Mesendoderm (in vitro differentiated cells): ENCODE measurements at regions not wholly inside any gene's neighbourhood (a gene's known extent, or its start where the extent isn't known, plus 50 kb on each side); places are given as distances from the start of the nearest gene placed in this dataset.

Experiments
- DNase-seq: peaks from one replicate; pipeline ENCODE4 v3.0.0; 2013
- H2AK5ac ChIP-seq: 2 replicates; pipeline ENCODE4 v1.6.1; 2013; ENCODE audit warnings: low read length, inconsistent platforms
- H2BK120ac ChIP-seq: 2 replicates; pipeline ENCODE4 v1.6.1; 2013; ENCODE audit warnings: low read depth, mild to moderate bottlenecking, low read length, moderate library complexity, mixed read lengths
- H2BK15ac ChIP-seq: replicated peaks from 2 replicates; pipeline ENCODE4 v1.6.1; 2013; ENCODE audit warnings: low read depth, mild to moderate bottlenecking, moderate library complexity
- H2BK5ac ChIP-seq: 2 replicates; pipeline ENCODE4 v1.6.1; 2013; ENCODE audit warnings: low read length, inconsistent platforms
- H3K18ac ChIP-seq: 2 replicates; pipeline ENCODE4 v1.6.1; 2013; ENCODE audit warnings: mild to moderate bottlenecking, low read length, mixed read lengths
- H3K23ac ChIP-seq: one replicate; pipeline ENCODE4 v1.6.1; 2013; ENCODE audit warnings: low read length
- H3K27ac ChIP-seq: 2 replicates; pipeline ENCODE4 v1.5.1; 2013; ENCODE audit warnings: low read depth, mild to moderate bottlenecking, inconsistent platforms, low read length, moderate library complexity
- H3K27me3 ChIP-seq: 2 replicates; pipeline ENCODE4 v1.6.1; 2013; ENCODE audit warnings: low read length, control low read depth, mild to moderate bottlenecking, inconsistent platforms; ENCODE audit not compliant: insufficient read depth, poor library complexity
- H3K36me3 ChIP-seq: 2 replicates; pipeline ENCODE4 v1.6.1; 2013; ENCODE audit warnings: low read length, inconsistent platforms; ENCODE audit not compliant: control insufficient read depth, insufficient read depth
- H3K4ac ChIP-seq: one replicate; pipeline ENCODE4 v1.6.1; 2013; ENCODE audit warnings: low read depth, mild to moderate bottlenecking, low read length, moderate library complexity
- H3K4me1 ChIP-seq: 2 replicates; pipeline ENCODE4 v1.6.1; 2013; ENCODE audit warnings: low read depth, low read length, inconsistent platforms; ENCODE audit not compliant: control insufficient read depth
- H3K4me2 ChIP-seq: 2 replicates; pipeline ENCODE4 v1.6.1; 2013; ENCODE audit warnings: low read length
- H3K4me3 ChIP-seq: 2 replicates; pipeline ENCODE4 v1.5.1; 2013; ENCODE audit warnings: mild to moderate bottlenecking, low read length
- H3K56ac ChIP-seq: one replicate; pipeline ENCODE4 v1.6.1; 2013; ENCODE audit warnings: low read length
- H3K79me1 ChIP-seq: 2 replicates; pipeline ENCODE4 v1.6.1; 2013; ENCODE audit warnings: low read length, inconsistent platforms
- H3K79me2 ChIP-seq: 2 replicates; pipeline ENCODE4 v1.6.1; 2013; ENCODE audit warnings: mild to moderate bottlenecking, low read length; ENCODE audit not compliant: control insufficient read depth, insufficient read depth
- H3K9ac ChIP-seq: 2 replicates; pipeline ENCODE4 v1.6.1; 2013; ENCODE audit warnings: low read length, inconsistent platforms
- H4K5ac ChIP-seq: one replicate; pipeline ENCODE4 v1.6.1; 2013; ENCODE audit warnings: low read length
- H4K8ac ChIP-seq: one replicate; pipeline ENCODE4 v1.6.1; 2013; ENCODE audit warnings: low read depth, mild to moderate bottlenecking, control low read depth, low read length, moderate library complexity
- WGBS: extraction: QIAGEN DNeasy Blood & Tissue Kit; methylation state at CpG from one replicate; pipeline ENCODE4 v1.1.7; 2013; ENCODE audit warnings: low lambda C conversion rate, missing lambda C conversion rate; ENCODE audit not compliant: insufficient coverage; ENCODE audit errors: extremely low coverage; 5-methylcytosine and 5-hydroxymethylcytosine counted together

DNA sequence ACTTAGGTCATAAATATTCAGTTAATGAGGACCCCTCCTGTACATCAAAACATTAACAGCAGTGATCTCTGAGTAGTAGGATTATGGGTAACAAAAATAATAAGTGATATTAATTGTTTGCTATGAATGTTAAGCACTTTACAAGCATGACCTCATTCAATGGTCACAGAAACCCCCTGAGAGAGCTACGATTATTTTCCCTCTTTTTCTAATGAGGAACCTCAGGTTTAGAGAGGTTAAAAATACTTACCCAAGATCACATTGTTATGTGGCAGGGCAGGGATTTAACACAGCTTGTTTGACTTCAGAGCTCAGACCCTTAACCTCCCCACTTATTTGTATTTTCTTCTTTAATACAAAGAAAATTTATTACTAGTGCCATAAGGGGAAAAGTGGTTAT, 228.2 kb downstream of the TBL1XR1 start:
- no peak overlapping the region for H3K27ac ChIP-seq
- H3K79me2 ChIP-seq, result no peaks in the 10 kb centered on the region
- H3K23ac ChIP-seq, result no peak overlapping the region
- no peaks in the 10 kb centered on the region for H3K79me1 ChIP-seq
- DNase-seq, result no peak
- no peaks in the 10 kb centered on the region for H3K27me3 ChIP-seq
- no peak overlapping the region for H3K4ac ChIP-seq
- WGBS, result no CpG with 5 or more reads among the region's 1 CpG
- H2AK5ac ChIP-seq, result no peak overlapping the region
- no peaks in the 10 kb centered on the region for H3K36me3 ChIP-seq
- H4K8ac ChIP-seq, result no peak overlapping the region
- H2BK15ac ChIP-seq, result no peak overlapping the region
- H3K4me2 ChIP-seq, result no peak overlapping the region
- no peak overlapping the region for H3K18ac ChIP-seq
- no peak overlapping the region for H2BK120ac ChIP-seq
- no peak overlapping the region for H4K5ac ChIP-seq
- H3K4me1 ChIP-seq, result peaks cover 4% of the 10 kb centered on the region
- no peak overlapping the region for H3K4me3 ChIP-seq
- H2BK5ac ChIP-seq, result no peak overlapping the region
- no peak overlapping the region for H3K56ac ChIP-seq
- no peak overlapping the region for H3K9ac ChIP-seq

DNA sequence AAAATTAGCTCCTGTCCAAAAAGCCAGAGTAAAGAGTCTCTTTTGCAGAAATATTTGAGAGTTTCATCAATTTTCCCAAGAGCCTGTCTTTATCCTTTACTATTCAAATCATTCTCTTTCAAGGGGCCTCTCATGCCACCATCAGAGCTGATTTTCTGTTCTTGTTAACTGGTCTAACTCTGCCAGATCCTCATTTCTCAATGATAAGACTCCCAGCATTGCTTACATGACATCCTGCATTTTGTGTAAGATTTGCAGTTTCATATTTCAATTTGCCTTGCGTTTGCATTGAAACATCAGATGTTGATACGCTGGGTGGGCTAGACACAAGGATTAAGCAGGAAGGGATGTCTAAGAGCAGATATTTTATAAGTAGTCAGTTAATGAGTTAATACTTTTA, 228.7 kb downstream of the TBL1XR1 start:
- Histone ChIP-seq H3K4me3 (no peak overlapping the region), H4K8ac (no peak overlapping the region), H4K5ac (no peak overlapping the region), H3K4ac (no peak overlapping the region), H3K27ac (no peak overlapping the region), H3K56ac (no peak overlapping the region), H2AK5ac (no peak overlapping the region), H2BK120ac (no peak overlapping the region), H2BK15ac (no peak overlapping the region), H3K18ac (no peak overlapping the region), H3K79me1 (no peaks in the 10 kb centered on the region), H3K36me3 (no peaks in the 10 kb centered on the region), H3K4me2 (no peak overlapping the region), H3K27me3 (no peaks in the 10 kb centered on the region), H3K9ac (no peak overlapping the region), H3K23ac (no peak overlapping the region), H2BK5ac (no peak overlapping the region), H3K4me1 (peaks cover 4% of the 10 kb centered on the region), H3K79me2 (no peaks in the 10 kb centered on the region)
- no CpG with 5 or more reads among the region's 2 CpGs for WGBS
- no peak for DNase-seq

DNA sequence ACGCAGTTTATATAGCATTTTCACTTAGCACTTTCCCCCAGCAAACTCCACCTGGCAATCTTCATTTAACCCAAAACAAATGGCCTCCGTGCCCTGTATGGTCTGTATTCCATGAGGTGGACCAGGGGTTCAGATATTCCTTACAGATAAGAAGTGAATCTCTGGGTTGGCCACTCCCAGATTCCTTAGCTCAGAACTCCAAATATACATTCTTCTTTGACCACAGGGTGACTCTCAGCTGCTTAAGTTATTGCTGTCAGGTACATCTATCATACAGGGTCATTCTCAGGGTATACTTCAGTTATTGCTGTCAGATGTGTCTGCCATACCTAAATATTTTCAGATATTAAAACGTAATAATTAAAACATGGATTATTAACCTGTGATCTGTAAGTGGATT, 229.8 kb downstream of the TBL1XR1 start:
- H3K4me2 ChIP-seq, result no peak overlapping the region
- H3K4me1 ChIP-seq, result peaks cover 4% of the 10 kb centered on the region
- H3K4ac ChIP-seq, result no peak overlapping the region
- H2AK5ac ChIP-seq, result no peak overlapping the region
- no peak overlapping the region for H2BK15ac ChIP-seq
- no peak overlapping the region for H3K27ac ChIP-seq
- H2BK5ac ChIP-seq, result no peak overlapping the region
- H2BK120ac ChIP-seq, result no peak overlapping the region
- no peak overlapping the region for H4K8ac ChIP-seq
- H3K23ac ChIP-seq, result no peak overlapping the region
- H3K27me3 ChIP-seq, result no peaks in the 10 kb centered on the region
- H3K56ac ChIP-seq, result no peak overlapping the region
- no peak for DNase-seq
- no peaks in the 10 kb centered on the region for H3K79me1 ChIP-seq
- WGBS, result no CpG with 5 or more reads among the region's 3 CpGs
- H3K18ac ChIP-seq, result no peak overlapping the region
- no peaks in the 10 kb centered on the region for H3K36me3 ChIP-seq
- H3K79me2 ChIP-seq, result no peaks in the 10 kb centered on the region
- H3K9ac ChIP-seq, result no peak overlapping the region
- no peak overlapping the region for H3K4me3 ChIP-seq
- no peak overlapping the region for H4K5ac ChIP-seq

DNA sequence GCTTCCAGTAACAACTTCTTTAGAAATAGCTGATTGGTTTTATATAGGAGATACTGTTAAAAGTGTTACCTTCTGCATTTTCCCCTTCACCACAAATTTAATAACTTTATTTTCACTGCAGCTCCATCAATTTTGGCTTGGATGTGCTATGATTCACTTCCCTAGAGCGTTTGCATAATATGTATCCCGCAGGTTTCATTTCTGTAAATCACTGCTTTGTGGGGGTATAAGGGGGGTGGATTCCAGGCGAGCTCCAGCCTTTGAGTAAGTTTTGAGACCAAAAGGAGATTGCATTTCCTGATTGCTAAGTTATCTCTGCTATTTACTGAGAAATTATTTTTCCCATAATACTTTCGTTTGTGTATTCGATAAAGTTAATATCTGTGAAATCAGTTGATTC, 232.6 kb downstream of the TBL1XR1 start:
- Histone ChIP-seq H3K4me1 (peaks cover 4% of the 10 kb centered on the region), H3K4me3 (no peak overlapping the region), H3K79me1 (no peaks in the 10 kb centered on the region), H3K27me3 (no peaks in the 10 kb centered on the region), H2BK15ac (no peak overlapping the region), H3K36me3 (no peaks in the 10 kb centered on the region), H3K79me2 (no peaks in the 10 kb centered on the region), H4K5ac (no peak overlapping the region), H3K9ac (no peak overlapping the region), H2AK5ac (no peak overlapping the region), H3K4me2 (no peak overlapping the region), H2BK5ac (no peak overlapping the region), H3K56ac (no peak overlapping the region), H2BK120ac (no peak overlapping the region), H3K4ac (no peak overlapping the region), H3K18ac (no peak overlapping the region), H4K8ac (no peak overlapping the region), H3K27ac (no peak overlapping the region), H3K23ac (no peak overlapping the region)
- DNase-seq, result no peak
- no CpG with 5 or more reads among the region's 5 CpGs for WGBS

DNA sequence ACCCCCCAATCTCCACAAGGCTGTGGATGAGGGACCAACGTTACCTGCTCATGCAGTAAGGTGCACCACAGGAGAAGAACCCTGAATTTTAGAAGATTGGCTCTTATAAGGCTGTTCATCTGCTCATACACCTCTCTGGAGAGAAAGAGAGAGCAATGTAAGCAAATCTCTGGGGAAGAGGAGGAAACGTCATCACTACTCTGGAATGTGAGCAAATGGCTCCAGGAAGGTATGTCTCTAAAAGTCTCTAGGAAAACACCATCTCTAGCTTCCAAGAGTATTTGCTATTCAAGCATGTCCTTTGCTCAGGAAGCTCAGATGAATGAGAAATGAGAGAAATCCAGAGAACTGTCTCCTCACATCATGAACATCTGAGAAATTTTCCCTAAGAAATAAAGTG, 235.4 kb downstream of the TBL1XR1 start:
- H3K9ac ChIP-seq, result no peak overlapping the region
- H3K79me1 ChIP-seq, result no peaks in the 10 kb centered on the region
- peak; percentile 84 for DNase-seq
- no peak overlapping the region for H4K8ac ChIP-seq
- no CpG with 5 or more reads among the region's 2 CpGs for WGBS
- H3K18ac ChIP-seq, result no peak overlapping the region
- H3K23ac ChIP-seq, result no peak overlapping the region
- H3K4me2 ChIP-seq, result no peak overlapping the region
- H2AK5ac ChIP-seq, result no peak overlapping the region
- no peak overlapping the region for H3K4me3 ChIP-seq
- H3K56ac ChIP-seq, result no peak overlapping the region
- no peak overlapping the region for H3K4ac ChIP-seq
- no peak overlapping the region for H2BK15ac ChIP-seq
- H4K5ac ChIP-seq, result no peak overlapping the region
- H2BK5ac ChIP-seq, result no peak overlapping the region
- peaks cover 4% of the 10 kb centered on the region for H3K4me1 ChIP-seq
- no peak overlapping the region for H2BK120ac ChIP-seq
- H3K27me3 ChIP-seq, result no peaks in the 10 kb centered on the region
- no peaks in the 10 kb centered on the region for H3K79me2 ChIP-seq
- H3K36me3 ChIP-seq, result no peaks in the 10 kb centered on the region
- no peak overlapping the region for H3K27ac ChIP-seq

DNA sequence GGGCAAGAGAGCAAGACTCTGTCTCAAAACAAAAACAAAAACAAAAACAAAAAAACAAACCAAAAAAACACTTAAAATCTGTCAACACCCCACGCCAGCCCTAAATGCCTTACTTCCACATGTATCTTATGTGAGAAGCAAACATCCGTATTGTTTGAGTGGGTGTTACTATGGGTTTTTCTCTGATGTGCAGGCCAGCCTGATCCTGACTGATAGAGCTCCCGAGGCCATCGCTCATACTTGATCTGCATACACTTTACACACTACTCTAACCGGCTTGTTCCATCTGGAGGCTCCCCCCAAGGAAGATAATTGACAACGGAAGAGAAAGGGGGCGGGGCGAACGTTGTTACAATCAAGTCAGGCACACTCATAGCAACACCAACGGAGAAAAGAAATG, 237.4 kb downstream of the TBL1XR1 start:
- no peak for DNase-seq
- H2BK5ac ChIP-seq, result no peak overlapping the region
- no peak overlapping the region for H3K18ac ChIP-seq
- no peak overlapping the region for H4K8ac ChIP-seq
- no peaks in the 10 kb centered on the region for H3K79me1 ChIP-seq
- no peak overlapping the region for H3K23ac ChIP-seq
- no peaks in the 10 kb centered on the region for H3K4me1 ChIP-seq
- no peak overlapping the region for H2BK120ac ChIP-seq
- WGBS, result no CpG with 5 or more reads among the region's 10 CpGs
- H2BK15ac ChIP-seq, result no peak overlapping the region
- H2AK5ac ChIP-seq, result no peak overlapping the region
- H3K56ac ChIP-seq, result no peak overlapping the region
- H3K27ac ChIP-seq, result no peak overlapping the region
- no peak overlapping the region for H3K4ac ChIP-seq
- H3K4me3 ChIP-seq, result no peak overlapping the region
- H3K9ac ChIP-seq, result no peak overlapping the region
- no peaks in the 10 kb centered on the region for H3K79me2 ChIP-seq
- no peak overlapping the region for H4K5ac ChIP-seq
- no peak overlapping the region for H3K4me2 ChIP-seq
- no peaks in the 10 kb centered on the region for H3K27me3 ChIP-seq
- no peaks in the 10 kb centered on the region for H3K36me3 ChIP-seq
